ENCODE measurements at regions not wholly inside any gene's neighbourhood (a gene's known extent, or its start where the extent isn't known, plus 50 kb on each side); places are given as distances from the start of the nearest gene placed in this dataset.
A peak's percentile ranks its signal among the peaks of the same experiment; 100 is the strongest.

DNA sequence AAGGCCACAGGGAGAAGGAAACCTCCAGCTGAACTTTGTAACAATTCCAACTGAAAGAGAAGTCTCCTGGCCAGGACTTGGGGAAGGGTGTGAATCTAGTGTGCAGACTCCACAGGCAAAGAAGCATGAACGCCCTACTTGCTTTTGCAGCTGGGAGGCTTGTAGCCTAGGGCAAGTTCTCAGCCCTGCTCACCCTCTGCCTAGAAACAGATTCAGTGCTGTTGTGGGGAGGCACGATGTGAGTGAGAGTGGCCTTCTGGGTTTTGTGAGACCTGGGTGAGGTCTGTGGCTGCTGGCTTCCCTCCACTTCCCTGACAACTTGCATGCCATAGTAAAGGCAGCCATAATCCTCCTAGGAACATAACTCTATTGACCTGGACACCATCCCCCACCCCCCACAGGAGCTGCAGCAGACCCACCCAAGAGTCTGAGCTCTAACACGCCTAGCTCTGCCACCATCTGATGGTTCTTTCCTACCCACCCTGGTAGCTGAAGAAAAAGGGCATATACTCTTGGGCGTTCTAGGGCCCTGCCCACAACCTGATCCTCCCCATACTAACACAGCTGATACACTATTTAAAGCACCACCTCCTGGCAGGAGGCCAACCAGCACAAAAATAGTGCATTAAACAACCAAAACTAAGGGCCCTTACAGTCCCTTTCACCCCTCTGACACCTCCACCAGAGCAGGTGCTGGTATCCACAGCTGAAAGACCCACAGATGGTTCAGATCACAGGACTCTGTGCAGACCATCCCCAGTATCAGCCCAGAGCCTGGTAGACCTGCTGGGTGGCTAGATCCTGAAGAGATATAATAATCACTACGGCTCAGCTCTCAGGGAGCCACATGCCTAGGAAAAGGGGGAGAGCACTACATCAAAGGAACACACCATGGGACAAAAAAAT lies 426.5 kb downstream of the IGSF11 start:
- no peaks in the 10 kb centered on the region for H3K4me1 ChIP-seq
- H3K36me3 ChIP-seq, result no peaks in the 10 kb centered on the region
- H3K4me3 ChIP-seq, result no peak overlapping the region
- no peaks in the 10 kb centered on the region for H3K27me3 ChIP-seq
- ATAC-seq (no peak), DNase-seq (no peak)
- intact Hi-C loops (cut with DNase I; ENCODE audit: low total_unique reads), result no loop called here
- H3K27ac ChIP-seq, result no peak overlapping the region
- in situ Hi-C loops (cut with MboI; ENCODE audit: low sequenced_read_pairs in 4 of 4), result no loop called here
- no peak for TF ChIP-seq POLR2A (IDR thresholded peaks at IDR 0.05)
- TF ChIP-seq, protein P1, sequence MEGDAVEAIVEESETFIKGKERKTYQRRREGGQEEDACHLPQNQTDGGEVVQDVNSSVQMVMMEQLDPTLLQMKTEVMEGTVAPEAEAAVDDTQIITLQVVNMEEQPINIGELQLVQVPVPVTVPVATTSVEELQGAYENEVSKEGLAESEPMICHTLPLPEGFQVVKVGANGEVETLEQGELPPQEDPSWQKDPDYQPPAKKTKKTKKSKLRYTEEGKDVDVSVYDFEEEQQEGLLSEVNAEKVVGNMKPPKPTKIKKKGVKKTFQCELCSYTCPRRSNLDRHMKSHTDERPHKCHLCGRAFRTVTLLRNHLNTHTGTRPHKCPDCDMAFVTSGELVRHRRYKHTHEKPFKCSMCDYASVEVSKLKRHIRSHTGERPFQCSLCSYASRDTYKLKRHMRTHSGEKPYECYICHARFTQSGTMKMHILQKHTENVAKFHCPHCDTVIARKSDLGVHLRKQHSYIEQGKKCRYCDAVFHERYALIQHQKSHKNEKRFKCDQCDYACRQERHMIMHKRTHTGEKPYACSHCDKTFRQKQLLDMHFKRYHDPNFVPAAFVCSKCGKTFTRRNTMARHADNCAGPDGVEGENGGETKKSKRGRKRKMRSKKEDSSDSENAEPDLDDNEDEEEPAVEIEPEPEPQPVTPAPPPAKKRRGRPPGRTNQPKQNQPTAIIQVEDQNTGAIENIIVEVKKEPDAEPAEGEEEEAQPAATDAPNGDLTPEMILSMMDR (IDR thresholded peaks at IDR 0.05 in 4 of 5, conservative IDR thresholded peaks at IDR 0.05 in 1 of 5), result no peak
- H3K9me3 ChIP-seq, result no peaks in the 10 kb centered on the region

DNA sequence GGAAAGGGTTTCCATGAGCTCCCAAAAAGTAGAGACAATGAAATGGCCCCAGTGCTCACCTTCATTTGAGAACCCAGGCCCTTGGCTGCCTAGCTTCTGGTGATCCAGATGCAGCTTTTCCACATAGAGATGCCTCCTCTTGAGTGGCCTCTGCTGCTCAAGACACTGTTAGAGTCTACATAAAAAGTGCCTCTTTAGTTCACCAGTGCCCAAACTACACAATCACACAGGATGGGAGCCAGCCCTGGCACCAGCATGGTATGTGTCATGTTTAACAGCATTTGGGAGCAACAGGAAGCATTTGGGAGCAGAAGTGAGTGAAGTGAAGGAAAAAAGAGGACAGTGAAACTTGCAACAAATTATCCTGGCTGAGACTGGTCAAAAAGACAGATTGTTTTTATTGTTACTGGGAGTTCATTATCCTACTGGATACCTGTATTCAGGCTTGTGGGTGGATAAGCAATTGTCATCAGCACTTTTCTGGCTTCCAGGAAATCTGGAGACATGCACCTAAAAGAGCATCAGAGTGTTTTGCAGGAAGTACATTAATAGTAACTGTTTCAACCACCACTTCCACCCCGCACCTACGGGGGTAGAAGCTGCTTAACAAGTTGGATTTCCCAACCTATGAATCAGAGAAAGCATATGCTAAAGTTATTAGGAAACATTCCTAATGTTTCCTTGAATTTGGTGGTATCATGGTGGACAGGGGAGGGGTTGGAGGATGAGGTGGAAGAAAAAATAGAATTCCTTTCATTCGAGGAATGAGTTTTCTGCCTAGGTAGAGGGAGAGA lies 416.2 kb downstream of the IGSF11 start:
- in situ Hi-C loops (cut with MboI; ENCODE audit: low sequenced_read_pairs in 4 of 4) (no loop called here), intact Hi-C loops (cut with DNase I; ENCODE audit: low total_unique reads) (no loop called here)
- Histone ChIP-seq H3K4me1 (no peaks in the 10 kb centered on the region), H3K36me3 (no peaks in the 10 kb centered on the region), H3K27me3 (no peaks in the 10 kb centered on the region), H3K27ac (no peak overlapping the region), H3K4me3 (no peak overlapping the region), H3K9me3 (no peaks in the 10 kb centered on the region)
- DNase-seq, result no peak
- no peak for ATAC-seq
- no peak for TF ChIP-seq POLR2A (IDR thresholded peaks at IDR 0.05)
- TF ChIP-seq, protein P1 (IDR thresholded peaks at IDR 0.05 in 4 of 5, conservative IDR thresholded peaks at IDR 0.05 in 1 of 5), result no peak

DNA sequence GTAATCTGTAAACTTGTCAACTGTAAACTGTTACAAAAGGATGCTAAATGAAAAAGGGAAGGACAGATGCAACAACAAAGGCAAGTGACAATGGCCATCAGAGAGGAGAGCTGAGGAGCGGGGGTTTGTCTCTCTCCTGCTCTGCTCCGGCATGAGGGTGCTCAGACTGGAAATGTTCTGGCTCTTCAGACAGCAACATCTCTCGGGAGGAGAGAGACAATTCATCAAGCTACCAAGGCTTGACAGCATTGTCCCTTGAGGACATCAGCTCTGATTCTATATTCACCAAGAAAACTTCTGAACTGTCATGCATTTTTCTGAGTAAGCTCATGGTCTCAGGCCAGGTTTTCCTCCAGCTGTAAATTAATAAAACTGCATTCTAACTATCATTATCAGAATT lies 408.2 kb downstream of the IGSF11 start:
- no peaks in the 10 kb centered on the region for H3K4me1 ChIP-seq
- H3K27me3 ChIP-seq, result no peaks in the 10 kb centered on the region
- no peak overlapping the region for H3K27ac ChIP-seq
- in situ Hi-C loops (cut with MboI; ENCODE audit: low sequenced_read_pairs in 4 of 4), result no loop called here
- no peaks in the 10 kb centered on the region for H3K9me3 ChIP-seq
- no peak for TF ChIP-seq POLR2A (IDR thresholded peaks at IDR 0.05)
- TF ChIP-seq, protein P1 (IDR thresholded peaks at IDR 0.05 in 4 of 5, conservative IDR thresholded peaks at IDR 0.05 in 1 of 5), result no peak
- intact Hi-C loops (cut with DNase I; ENCODE audit: low total_unique reads), result no loop called here
- H3K4me3 ChIP-seq, result no peak overlapping the region
- no peaks in the 10 kb centered on the region for H3K36me3 ChIP-seq
- ATAC-seq (no peak), DNase-seq (no peak)

DNA sequence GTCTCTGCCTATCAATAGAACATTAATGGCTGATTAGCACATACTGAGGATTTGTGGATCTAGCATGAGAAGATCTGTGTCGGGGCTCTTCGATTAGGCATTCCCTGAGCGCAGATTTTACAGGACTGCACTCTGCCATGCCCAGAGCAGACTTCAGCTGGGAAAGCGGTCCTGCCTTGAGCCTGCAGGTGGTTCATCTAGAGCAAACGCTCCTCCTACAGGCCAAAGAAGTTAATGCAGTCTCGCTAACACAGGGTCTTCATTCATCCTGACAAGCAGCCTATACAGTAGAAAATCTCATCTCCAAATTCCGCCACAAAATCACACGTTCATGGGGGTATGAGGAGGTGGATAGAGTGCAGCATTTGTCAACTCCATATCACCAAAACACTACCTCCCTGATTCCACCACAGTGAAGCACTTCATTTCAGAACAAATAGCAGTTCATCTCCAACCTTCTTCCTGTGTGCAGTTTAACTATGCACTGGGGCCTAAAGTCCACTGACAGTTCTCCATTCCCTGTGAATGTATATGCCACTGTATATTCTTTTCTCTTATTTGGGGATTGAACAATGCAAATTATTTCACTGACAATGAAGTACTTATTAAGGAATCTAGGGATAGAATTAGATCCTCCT lies 405.8 kb downstream of the IGSF11 start:
- intact Hi-C loops (cut with DNase I; ENCODE audit: low total_unique reads) (no loop called here), in situ Hi-C loops (cut with MboI; ENCODE audit: low sequenced_read_pairs in 4 of 4) (no loop called here)
- no peaks in the 10 kb centered on the region for H3K27me3 ChIP-seq
- H3K36me3 ChIP-seq, result no peaks in the 10 kb centered on the region
- ATAC-seq (no peak), DNase-seq (no peak)
- TF ChIP-seq, protein P1 (IDR thresholded peaks at IDR 0.05 in 4 of 5, conservative IDR thresholded peaks at IDR 0.05 in 1 of 5), result peak in 3 of 5 experiments; percentile 10 to 48 (median 37)
- no peak for TF ChIP-seq POLR2A (IDR thresholded peaks at IDR 0.05)
- H3K4me1 ChIP-seq, result no peaks in the 10 kb centered on the region
- no peaks in the 10 kb centered on the region for H3K9me3 ChIP-seq
- no peak overlapping the region for H3K27ac ChIP-seq
- H3K4me3 ChIP-seq, result no peak overlapping the region

All from gastrocnemius medialis (tissue), 4 donors.